ENCODE measurements at regions not wholly inside any gene's neighbourhood (a gene's known extent, or its start where the extent isn't known, plus 50 kb on each side); places are given as distances from the start of the nearest gene placed in this dataset.

GRCh38 chr9:118637681-118638080 lies 731.6 kb downstream of the BRINP1 start (continued):
- no peak for TF ChIP-seq CREB1 (CRISPR knock-in tag; IDR thresholded peaks at IDR 0.05; ENCODE audit: low read depth)
- TF ChIP-seq, protein P1, sequence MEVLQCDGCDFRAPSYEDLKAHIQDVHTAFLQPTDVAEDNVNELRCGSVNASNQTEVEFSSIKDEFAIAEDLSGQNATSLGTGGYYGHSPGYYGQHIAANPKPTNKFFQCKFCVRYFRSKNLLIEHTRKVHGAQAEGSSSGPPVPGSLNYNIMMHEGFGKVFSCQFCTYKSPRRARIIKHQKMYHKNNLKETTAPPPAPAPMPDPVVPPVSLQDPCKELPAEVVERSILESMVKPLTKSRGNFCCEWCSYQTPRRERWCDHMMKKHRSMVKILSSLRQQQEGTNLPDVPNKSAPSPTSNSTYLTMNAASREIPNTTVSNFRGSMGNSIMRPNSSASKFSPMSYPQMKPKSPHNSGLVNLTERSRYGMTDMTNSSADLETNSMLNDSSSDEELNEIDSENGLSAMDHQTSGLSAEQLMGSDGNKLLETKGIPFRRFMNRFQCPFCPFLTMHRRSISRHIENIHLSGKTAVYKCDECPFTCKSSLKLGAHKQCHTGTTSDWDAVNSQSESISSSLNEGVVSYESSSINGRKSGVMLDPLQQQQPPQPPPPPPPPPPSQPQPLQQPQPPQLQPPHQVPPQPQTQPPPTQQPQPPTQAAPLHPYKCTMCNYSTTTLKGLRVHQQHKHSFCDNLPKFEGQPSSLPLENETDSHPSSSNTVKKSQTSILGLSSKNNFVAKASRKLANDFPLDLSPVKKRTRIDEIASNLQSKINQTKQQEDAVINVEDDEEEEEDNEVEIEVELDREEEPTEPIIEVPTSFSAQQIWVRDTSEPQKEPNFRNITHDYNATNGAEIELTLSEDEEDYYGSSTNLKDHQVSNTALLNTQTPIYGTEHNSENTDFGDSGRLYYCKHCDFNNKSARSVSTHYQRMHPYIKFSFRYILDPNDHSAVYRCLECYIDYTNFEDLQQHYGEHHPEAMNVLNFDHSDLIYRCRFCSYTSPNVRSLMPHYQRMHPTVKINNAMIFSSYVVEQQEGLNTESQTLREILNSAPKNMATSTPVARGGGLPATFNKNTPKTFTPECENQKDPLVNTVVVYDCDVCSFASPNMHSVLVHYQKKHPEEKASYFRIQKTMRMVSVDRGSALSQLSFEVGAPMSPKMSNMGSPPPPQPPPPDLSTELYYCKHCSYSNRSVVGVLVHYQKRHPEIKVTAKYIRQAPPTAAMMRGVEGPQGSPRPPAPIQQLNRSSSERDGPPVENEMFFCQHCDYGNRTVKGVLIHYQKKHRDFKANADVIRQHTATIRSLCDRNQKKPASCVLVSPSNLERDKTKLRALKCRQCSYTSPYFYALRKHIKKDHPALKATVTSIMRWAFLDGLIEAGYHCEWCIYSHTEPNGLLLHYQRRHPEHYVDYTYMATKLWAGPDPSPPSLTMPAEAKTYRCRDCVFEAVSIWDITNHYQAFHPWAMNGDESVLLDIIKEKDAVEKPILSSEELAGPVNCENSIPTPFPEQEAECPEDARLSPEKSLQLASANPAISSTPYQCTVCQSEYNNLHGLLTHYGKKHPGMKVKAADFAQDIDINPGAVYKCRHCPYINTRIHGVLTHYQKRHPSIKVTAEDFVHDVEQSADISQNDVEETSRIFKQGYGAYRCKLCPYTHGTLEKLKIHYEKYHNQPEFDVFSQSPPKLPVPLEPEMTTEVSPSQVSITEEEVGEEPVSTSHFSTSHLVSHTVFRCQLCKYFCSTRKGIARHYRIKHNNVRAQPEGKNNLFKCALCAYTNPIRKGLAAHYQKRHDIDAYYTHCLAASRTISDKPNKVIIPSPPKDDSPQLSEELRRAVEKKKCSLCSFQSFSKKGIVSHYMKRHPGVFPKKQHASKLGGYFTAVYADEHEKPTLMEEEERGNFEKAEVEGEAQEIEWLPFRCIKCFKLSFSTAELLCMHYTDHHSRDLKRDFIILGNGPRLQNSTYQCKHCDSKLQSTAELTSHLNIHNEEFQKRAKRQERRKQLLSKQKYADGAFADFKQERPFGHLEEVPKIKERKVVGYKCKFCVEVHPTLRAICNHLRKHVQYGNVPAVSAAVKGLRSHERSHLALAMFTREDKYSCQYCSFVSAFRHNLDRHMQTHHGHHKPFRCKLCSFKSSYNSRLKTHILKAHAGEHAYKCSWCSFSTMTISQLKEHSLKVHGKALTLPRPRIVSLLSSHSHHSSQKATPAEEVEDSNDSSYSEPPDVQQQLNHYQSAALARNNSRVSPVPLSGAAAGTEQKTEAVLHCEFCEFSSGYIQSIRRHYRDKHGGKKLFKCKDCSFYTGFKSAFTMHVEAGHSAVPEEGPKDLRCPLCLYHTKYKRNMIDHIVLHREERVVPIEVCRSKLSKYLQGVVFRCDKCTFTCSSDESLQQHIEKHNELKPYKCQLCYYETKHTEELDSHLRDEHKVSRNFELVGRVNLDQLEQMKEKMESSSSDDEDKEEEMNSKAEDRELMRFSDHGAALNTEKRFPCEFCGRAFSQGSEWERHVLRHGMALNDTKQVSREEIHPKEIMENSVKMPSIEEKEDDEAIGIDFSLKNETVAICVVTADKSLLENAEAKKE (CRISPR knock-in tag; IDR thresholded peaks at IDR 0.05), result no peak

DNA sequence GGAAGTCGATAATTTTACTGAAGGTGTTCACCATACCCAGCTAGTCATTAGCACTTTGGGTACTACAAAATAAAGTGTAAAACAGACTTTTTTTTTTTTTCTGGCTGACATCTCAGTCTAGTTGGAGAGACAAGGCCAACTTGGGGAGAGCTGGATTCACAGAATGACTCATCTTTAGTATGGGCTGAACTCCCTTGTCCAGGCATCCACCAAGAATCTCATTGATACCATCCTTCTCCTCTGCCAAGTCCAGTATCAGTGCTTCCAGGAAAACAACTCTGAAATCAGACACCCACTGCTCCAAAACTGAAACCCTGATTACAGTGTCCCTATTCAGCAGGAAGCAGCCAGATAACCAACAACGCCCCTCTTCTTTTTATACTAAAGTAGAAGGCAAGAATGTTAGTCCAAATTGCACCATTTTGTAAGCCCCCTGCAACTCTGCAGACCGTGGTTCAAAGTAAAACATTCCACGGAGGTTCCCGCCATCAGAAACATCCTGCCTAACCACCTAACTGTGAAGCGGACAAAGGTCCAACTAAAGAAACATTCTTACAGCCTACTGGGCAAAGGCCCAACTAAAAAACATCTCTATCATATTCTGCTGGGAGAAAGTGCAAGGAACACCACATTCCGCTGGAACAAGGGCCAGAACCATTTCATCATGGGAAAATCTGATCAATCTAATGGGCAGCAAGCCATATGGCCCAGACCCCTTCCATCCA lies 728.2 kb downstream of the BRINP1 start:
- Mint-ChIP-seq H3K27ac (no peak overlapping the region), H3K4me3 (no peak overlapping the region)
- no peaks in the 10 kb centered on the region for H3K27me3 ChIP-seq (ENCODE audit: insufficient read depth)

More for the DNA sequence above, 728.2 kb downstream of the BRINP1 start:
- Mint-ChIP-seq H3K9me3 (peaks cover 34% of the 10 kb centered on the region), H3K4me1 (peaks cover 16% of the 10 kb centered on the region), H3K36me3 (ENCODE audit: low read depth) (peaks cover 18% of the 10 kb centered on the region), H3K27me3 (ENCODE audit: insufficient read depth, low read depth, poor library complexity) (peaks cover 1% of the 10 kb centered on the region)
- Histone ChIP-seq H3K4me2 (no peak overlapping the region), H3K79me2 (replicated peaks; ENCODE audit: insufficient read depth) (no peaks in the 10 kb centered on the region), H4K20me1 (replicated peaks; ENCODE audit: insufficient read depth) (no peaks in the 10 kb centered on the region), H3K36me3 (ENCODE audit: insufficient read depth) (no peaks in the 10 kb centered on the region), H3K27ac (ENCODE audit: low read depth) (no peak overlapping the region), H3F3A (replicated peaks; ENCODE audit: low read depth) (no peaks in the 10 kb centered on the region), H2AFZ (no peak overlapping the region), H3K4me1 (ENCODE audit: insufficient read depth) (0 out of 2 replicates have a peak, but pooled peaks cover 4% of the 10 kb centered on the region), H3K4me3 (no peak overlapping the region), H3K9me2 (ENCODE audit: insufficient read depth) (peaks cover 3% of the 10 kb centered on the region)
- no peak for DNase-seq (ENCODE audit: low spot score)
- ATAC-seq, result no peak
- no peak for TF ChIP-seq ETS1 (IDR thresholded peaks at IDR 0.05)
- TF ChIP-seq ZNF331 (CRISPR knock-in tag; IDR thresholded peaks at IDR 0.05; ENCODE audit: low read depth), result no peak
- TF ChIP-seq POLR2AphosphoS5 (IDR thresholded peaks at IDR 0.05; ENCODE audit: low read depth), result no peak
- TF ChIP-seq, protein P2, sequence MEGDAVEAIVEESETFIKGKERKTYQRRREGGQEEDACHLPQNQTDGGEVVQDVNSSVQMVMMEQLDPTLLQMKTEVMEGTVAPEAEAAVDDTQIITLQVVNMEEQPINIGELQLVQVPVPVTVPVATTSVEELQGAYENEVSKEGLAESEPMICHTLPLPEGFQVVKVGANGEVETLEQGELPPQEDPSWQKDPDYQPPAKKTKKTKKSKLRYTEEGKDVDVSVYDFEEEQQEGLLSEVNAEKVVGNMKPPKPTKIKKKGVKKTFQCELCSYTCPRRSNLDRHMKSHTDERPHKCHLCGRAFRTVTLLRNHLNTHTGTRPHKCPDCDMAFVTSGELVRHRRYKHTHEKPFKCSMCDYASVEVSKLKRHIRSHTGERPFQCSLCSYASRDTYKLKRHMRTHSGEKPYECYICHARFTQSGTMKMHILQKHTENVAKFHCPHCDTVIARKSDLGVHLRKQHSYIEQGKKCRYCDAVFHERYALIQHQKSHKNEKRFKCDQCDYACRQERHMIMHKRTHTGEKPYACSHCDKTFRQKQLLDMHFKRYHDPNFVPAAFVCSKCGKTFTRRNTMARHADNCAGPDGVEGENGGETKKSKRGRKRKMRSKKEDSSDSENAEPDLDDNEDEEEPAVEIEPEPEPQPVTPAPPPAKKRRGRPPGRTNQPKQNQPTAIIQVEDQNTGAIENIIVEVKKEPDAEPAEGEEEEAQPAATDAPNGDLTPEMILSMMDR (conservative IDR thresholded peaks at IDR 0.05; ENCODE audit: low read depth in 2 of 2), result no peak

Measured in GM23338 (cell line).